Panc1 (cell line): ENCODE measurements at regions not wholly inside any gene's neighbourhood (a gene's known extent, or its start where the extent isn't known, plus 50 kb on each side); places are given as distances from the start of the nearest gene placed in this dataset.

Source experiments
- POLR2AphosphoS5 ChIP-seq: IDR thresholded peaks from 2 replicates; pipeline ENCODE4 v1.6.1; 2012; ENCODE audit warnings: mild to moderate bottlenecking, low read depth, low read length, moderate library complexity
- TF ChIP-seq, protein P1 (sequence below): fragments of 450-650 bp; IDR thresholded peaks from 2 replicates; pipeline ENCODE4 v1.5.1; 2017; ENCODE audit warnings: mild to moderate bottlenecking

DNA sequence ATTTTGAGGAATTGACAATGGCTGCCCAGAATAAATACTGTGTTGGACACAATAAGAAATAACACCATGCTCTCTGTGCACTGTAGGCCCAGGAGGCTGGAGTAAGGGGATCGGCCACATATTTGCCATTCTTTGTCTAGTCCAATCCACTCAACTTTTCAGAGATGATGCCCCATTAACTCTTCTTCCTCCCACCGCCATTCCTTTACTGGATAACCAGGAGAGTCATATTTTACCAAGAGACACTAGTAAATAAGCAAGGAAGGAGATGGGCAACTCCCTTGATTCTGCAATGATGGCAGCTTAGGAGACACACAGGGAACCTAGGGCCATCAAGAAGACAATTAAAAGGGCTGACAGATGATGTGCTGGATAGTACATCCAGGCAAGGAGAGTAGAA is 87.9 kb upstream of the GPC3 start:
- TF ChIP-seq, protein P1, sequence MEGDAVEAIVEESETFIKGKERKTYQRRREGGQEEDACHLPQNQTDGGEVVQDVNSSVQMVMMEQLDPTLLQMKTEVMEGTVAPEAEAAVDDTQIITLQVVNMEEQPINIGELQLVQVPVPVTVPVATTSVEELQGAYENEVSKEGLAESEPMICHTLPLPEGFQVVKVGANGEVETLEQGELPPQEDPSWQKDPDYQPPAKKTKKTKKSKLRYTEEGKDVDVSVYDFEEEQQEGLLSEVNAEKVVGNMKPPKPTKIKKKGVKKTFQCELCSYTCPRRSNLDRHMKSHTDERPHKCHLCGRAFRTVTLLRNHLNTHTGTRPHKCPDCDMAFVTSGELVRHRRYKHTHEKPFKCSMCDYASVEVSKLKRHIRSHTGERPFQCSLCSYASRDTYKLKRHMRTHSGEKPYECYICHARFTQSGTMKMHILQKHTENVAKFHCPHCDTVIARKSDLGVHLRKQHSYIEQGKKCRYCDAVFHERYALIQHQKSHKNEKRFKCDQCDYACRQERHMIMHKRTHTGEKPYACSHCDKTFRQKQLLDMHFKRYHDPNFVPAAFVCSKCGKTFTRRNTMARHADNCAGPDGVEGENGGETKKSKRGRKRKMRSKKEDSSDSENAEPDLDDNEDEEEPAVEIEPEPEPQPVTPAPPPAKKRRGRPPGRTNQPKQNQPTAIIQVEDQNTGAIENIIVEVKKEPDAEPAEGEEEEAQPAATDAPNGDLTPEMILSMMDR: no peak
- no peak for TF ChIP-seq POLR2AphosphoS5
